ENCODE measurements at regions not wholly inside any gene's neighbourhood (a gene's known extent, or its start where the extent isn't known, plus 50 kb on each side); places are given as distances from the start of the nearest gene placed in this dataset.

DNA sequence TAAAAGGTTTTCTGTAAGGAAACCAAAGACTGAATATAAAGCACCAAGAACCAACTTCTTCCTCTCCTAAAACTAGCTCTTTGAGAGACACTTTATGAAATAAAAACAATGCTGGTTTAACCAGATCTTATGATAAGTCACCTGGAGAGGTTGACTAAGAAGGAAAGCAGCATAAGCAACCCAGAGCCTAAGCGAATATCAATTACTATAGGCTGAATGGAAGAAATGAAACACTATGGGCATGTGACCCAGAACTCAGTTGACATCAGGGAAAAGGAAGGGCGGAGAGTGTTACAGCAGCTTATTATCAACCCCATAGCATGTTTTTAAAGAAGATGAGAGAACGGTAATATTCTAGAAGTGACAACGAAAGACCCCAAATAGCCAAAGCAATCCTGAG, 94.1 kb upstream of the STMND1 start:
- TF ChIP-seq, protein P1, sequence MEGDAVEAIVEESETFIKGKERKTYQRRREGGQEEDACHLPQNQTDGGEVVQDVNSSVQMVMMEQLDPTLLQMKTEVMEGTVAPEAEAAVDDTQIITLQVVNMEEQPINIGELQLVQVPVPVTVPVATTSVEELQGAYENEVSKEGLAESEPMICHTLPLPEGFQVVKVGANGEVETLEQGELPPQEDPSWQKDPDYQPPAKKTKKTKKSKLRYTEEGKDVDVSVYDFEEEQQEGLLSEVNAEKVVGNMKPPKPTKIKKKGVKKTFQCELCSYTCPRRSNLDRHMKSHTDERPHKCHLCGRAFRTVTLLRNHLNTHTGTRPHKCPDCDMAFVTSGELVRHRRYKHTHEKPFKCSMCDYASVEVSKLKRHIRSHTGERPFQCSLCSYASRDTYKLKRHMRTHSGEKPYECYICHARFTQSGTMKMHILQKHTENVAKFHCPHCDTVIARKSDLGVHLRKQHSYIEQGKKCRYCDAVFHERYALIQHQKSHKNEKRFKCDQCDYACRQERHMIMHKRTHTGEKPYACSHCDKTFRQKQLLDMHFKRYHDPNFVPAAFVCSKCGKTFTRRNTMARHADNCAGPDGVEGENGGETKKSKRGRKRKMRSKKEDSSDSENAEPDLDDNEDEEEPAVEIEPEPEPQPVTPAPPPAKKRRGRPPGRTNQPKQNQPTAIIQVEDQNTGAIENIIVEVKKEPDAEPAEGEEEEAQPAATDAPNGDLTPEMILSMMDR (IDR thresholded peaks at IDR 0.05; ENCODE audit: borderline replicate concordance, extremely low read depth, low read length, poor library complexity, severe bottlenecking): no peak
- no peak for TF ChIP-seq EZH2 (IDR thresholded peaks at IDR 0.05; ENCODE audit: borderline replicate concordance, low read depth, low read length, severe bottlenecking)
